H9 (cell line): ENCODE measurements at regions not wholly inside any gene's neighbourhood (a gene's known extent, or its start where the extent isn't known, plus 50 kb on each side); places are given as distances from the start of the nearest gene placed in this dataset.

Experiments
- DNase-seq: peaks from one replicate; pipeline ENCODE4 v3.0.0-alpha.2; 2017
- H2AFZ ChIP-seq: one replicate; pipeline ENCODE4 v1.6.1; 2013; ENCODE audit warnings: mild to moderate bottlenecking, low read length, control low read depth, moderate library complexity
- H2AK5ac ChIP-seq: 2 replicates; pipeline ENCODE4 v1.6.1; 2013; ENCODE audit warnings: low read length, control low read depth, mixed read lengths; ENCODE audit not compliant: insufficient read length
- H2BK120ac ChIP-seq: one replicate; pipeline ENCODE4 v1.6.1; 2013; ENCODE audit warnings: low read depth, mild to moderate bottlenecking, low read length, control low read depth, inconsistent platforms; ENCODE audit not compliant: poor library complexity, severe bottlenecking
- H2BK12ac ChIP-seq: 2 replicates; pipeline ENCODE4 v1.6.1; 2013; ENCODE audit warnings: low read length, control low read depth, mixed read lengths, low read depth; ENCODE audit not compliant: insufficient read length
- H2BK15ac ChIP-seq: 2 replicates; pipeline ENCODE4 v1.6.1; 2013; ENCODE audit warnings: low read depth, low read length, control low read depth
- H2BK20ac ChIP-seq: one replicate; pipeline ENCODE4 v1.6.1; 2013; ENCODE audit warnings: low read depth, mild to moderate bottlenecking, low read length, control low read depth, inconsistent platforms; ENCODE audit not compliant: poor library complexity, severe bottlenecking
- H2BK5ac ChIP-seq: 2 replicates; pipeline ENCODE4 v1.6.1; 2013; ENCODE audit warnings: low read length, control low read depth, mixed read lengths; ENCODE audit not compliant: insufficient read length
- H3K14ac ChIP-seq: 2 replicates; pipeline ENCODE4 v1.6.1; 2013; ENCODE audit warnings: low read length, control low read depth; ENCODE audit not compliant: insufficient read depth
- H3K18ac ChIP-seq: 2 replicates; pipeline ENCODE4 v1.6.1; 2013; ENCODE audit warnings: low read depth, mild to moderate bottlenecking, mixed read lengths, low read length, control low read depth; ENCODE audit not compliant: insufficient read length
- H3K23ac ChIP-seq: 2 replicates; pipeline ENCODE4 v1.6.1; 2013; ENCODE audit warnings: low read length, control low read depth, mixed read lengths, low read depth; ENCODE audit not compliant: insufficient read length
- H3K23me2 ChIP-seq: 2 replicates; pipeline ENCODE4 v1.6.1; 2013; ENCODE audit warnings: low read depth, mild to moderate bottlenecking, mixed read lengths, low read length, control low read depth; ENCODE audit not compliant: insufficient read length, poor library complexity, severe bottlenecking
- H3K27ac ChIP-seq: 2 replicates; pipeline ENCODE4 v1.5.1; 2013; ENCODE audit warnings: low read length, control low read depth, mixed read lengths, low read depth; ENCODE audit not compliant: insufficient read length
- H3K27me3 ChIP-seq: 2 replicates; pipeline ENCODE4 v1.6.1; 2013; ENCODE audit warnings: low read length, control low read depth, inconsistent platforms; ENCODE audit not compliant: insufficient read depth
- H3K4ac ChIP-seq: 2 replicates; pipeline ENCODE4 v1.6.1; 2013; ENCODE audit warnings: low read depth, mild to moderate bottlenecking, control low read depth, inconsistent platforms, low read length, moderate library complexity
- H3K4me1 ChIP-seq: 2 replicates; pipeline ENCODE4 v1.6.1; 2013; ENCODE audit warnings: low read length, control low read depth, inconsistent platforms; ENCODE audit not compliant: insufficient read depth
- H3K4me2 ChIP-seq: 2 replicates; pipeline ENCODE4 v1.6.1; 2013; ENCODE audit warnings: low read length, control low read depth, mixed read lengths; ENCODE audit not compliant: insufficient read length, insufficient read depth
- H3K56ac ChIP-seq: 2 replicates; pipeline ENCODE4 v1.6.1; 2013; ENCODE audit warnings: low read depth, mild to moderate bottlenecking, mixed read lengths, low read length, control low read depth; ENCODE audit not compliant: insufficient read length
- H3K79me1 ChIP-seq: 2 replicates; pipeline ENCODE4 v1.6.1; 2013; ENCODE audit warnings: low read depth, mild to moderate bottlenecking, moderate library complexity, low read length, control low read depth, inconsistent platforms; ENCODE audit not compliant: insufficient read depth, poor library complexity, severe bottlenecking
- H3K79me2 ChIP-seq: 2 replicates; pipeline ENCODE4 v1.6.1; 2013; ENCODE audit warnings: low read length, control low read depth, inconsistent platforms; ENCODE audit not compliant: insufficient read depth
- H3K9ac ChIP-seq: 2 replicates; pipeline ENCODE4 v1.6.1; 2013; ENCODE audit warnings: low read length, control low read depth, mixed read lengths; ENCODE audit not compliant: insufficient read length; ENCODE audit errors: extremely low read depth
- H3K9me3 ChIP-seq: one replicate; pipeline ENCODE4 v1.6.1; 2013; ENCODE audit warnings: low read depth, low read length, inconsistent platforms; ENCODE audit not compliant: control insufficient read depth
- H3T11ph ChIP-seq: one replicate; pipeline ENCODE4 v1.6.1; 2013; ENCODE audit warnings: mild to moderate bottlenecking, low read length, control low read depth, inconsistent platforms
- H4K20me1 ChIP-seq: one replicate; pipeline ENCODE4 v1.6.1; 2013; ENCODE audit not compliant: control insufficient read depth, insufficient read length, insufficient read depth
- H4K5ac ChIP-seq: 2 replicates; pipeline ENCODE4 v1.6.1; 2013; ENCODE audit warnings: low read depth, mild to moderate bottlenecking, mixed read lengths, low read length, control low read depth; ENCODE audit not compliant: insufficient read length
- H4K8ac ChIP-seq: replicated peaks from 2 replicates; pipeline ENCODE4 v1.6.1; 2013; ENCODE audit warnings: low read length, control low read depth, mixed read lengths, low read depth; ENCODE audit not compliant: insufficient read length
- H4K91ac ChIP-seq: 2 replicates; pipeline ENCODE4 v1.6.1; 2013; ENCODE audit warnings: low read depth, mild to moderate bottlenecking, moderate library complexity, mixed read lengths, low read length, control low read depth; ENCODE audit not compliant: insufficient read length
- H3K27ac Mint-ChIP-seq, 3 experiments: 2 replicates in 2 of 3; 3 replicates in 1 of 3; pipeline ENCODE4 v1.8.0; 2020 to 2021; ENCODE audit warnings: mixed read lengths in 3 of 3, mild to moderate bottlenecking in 1 of 3, moderate library complexity in 1 of 3
- H3K27me3 Mint-ChIP-seq: 2 replicates; pipeline ENCODE4 v1.8.0; 2021; ENCODE audit warnings: low read depth, mild to moderate bottlenecking, moderate library complexity, mixed read lengths
- H3K36me3 Mint-ChIP-seq, 3 experiments: 2 replicates in 2 of 3; 3 replicates in 1 of 3; pipeline ENCODE4 v1.8.0; 2020 to 2021; ENCODE audit warnings: low read depth in 3 of 3, mixed read lengths in 3 of 3; ENCODE audit not compliant: insufficient read depth in 1 of 3
- H3K4me1 Mint-ChIP-seq, 2 experiments: 2 replicates each; pipeline ENCODE4 v1.8.0; 2020; ENCODE audit warnings: mixed read lengths in 2 of 2
- H3K4me3 Mint-ChIP-seq, 2 experiments: 2 replicates in 1 of 2; 3 replicates in 1 of 2; pipeline ENCODE4 v1.8.0; 2020 to 2021; ENCODE audit warnings: mild to moderate bottlenecking in 2 of 2, mixed read lengths in 2 of 2, moderate library complexity in 1 of 2
- H3K9me3 Mint-ChIP-seq, 2 experiments: 2 replicates in 1 of 2; 3 replicates in 1 of 2; pipeline ENCODE4 v1.8.0; 2020; ENCODE audit warnings: mild to moderate bottlenecking in 2 of 2, mixed read lengths in 2 of 2, moderate library complexity in 1 of 2
- TF ChIP-seq, protein P1 (sequence below): fragments of 200-600 bp; sonication (generic); conservative IDR thresholded peaks from 3 replicates; pipeline ENCODE4 v1.8.0; 2021; ENCODE audit warnings: antibody characterized with exemption, mild to moderate bottlenecking

DNA sequence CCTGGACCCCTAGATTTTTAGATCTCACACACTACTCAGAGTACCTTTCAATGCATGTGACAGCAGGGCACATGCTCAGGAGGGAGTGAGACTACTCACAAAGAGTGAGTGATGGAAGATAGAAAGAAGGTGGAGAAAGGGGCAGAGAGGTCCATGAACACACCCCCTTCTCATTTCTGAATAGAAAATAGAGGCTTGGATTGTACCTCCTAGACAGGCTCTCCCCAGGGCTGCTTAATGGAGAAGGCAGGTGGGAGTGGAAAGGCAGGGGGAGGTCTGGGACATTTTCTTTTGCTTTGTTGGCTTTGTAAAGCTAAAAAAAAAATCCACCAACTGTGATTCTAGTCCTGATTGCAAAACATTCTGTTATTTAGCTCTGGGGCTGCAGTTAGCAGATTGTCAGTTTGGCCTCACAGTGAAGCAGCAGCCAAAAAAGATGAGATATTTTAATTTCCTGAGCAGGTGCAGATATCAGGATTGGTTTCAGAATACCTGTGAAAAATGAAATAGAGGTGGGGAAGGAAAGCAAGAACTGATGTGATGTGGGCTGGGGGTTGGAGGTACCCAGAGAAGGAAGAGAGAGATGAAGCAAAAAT, 119.3 kb upstream of the GYPC start:
- peaks cover 0 to 6% of the 10 kb centered on the region in 2 experiments; a peak in 2 of 5 replicates for H3K9me3 Mint-ChIP-seq
- H3K27ac ChIP-seq: no peak overlapping the region
- H3K27me3 Mint-ChIP-seq: peaks cover 7% of the 10 kb centered on the region; the same call in 1 of the 2 replicates
- H2BK12ac ChIP-seq: no peak overlapping the region
- H4K20me1 ChIP-seq: no peaks in the 10 kb centered on the region
- H3K79me1 ChIP-seq: no peaks in the 10 kb centered on the region
- no peak overlapping the region for H2BK120ac ChIP-seq
- H3K4ac ChIP-seq: no peak overlapping the region
- no peaks in the 10 kb centered on the region for H3K4me1 Mint-ChIP-seq
- H3K4me3 Mint-ChIP-seq: no peak overlapping the region
- H3K9me3 ChIP-seq: no peaks in the 10 kb centered on the region
- H3K79me2 ChIP-seq: no peaks in the 10 kb centered on the region
- no peak overlapping the region for H3K14ac ChIP-seq
- no peak overlapping the region for H3K18ac ChIP-seq
- H2BK20ac ChIP-seq: no peak overlapping the region
- H3K27ac Mint-ChIP-seq: no peak overlapping the region
- no peak overlapping the region for H2BK5ac ChIP-seq
- no peak overlapping the region for H2AFZ ChIP-seq
- H3T11ph ChIP-seq: no peak overlapping the region
- H4K91ac ChIP-seq: no peak overlapping the region
- no peak overlapping the region for H3K9ac ChIP-seq
- no peak overlapping the region for H3K56ac ChIP-seq
- DNase-seq: no peak
- H3K36me3 Mint-ChIP-seq: no peaks in the 10 kb centered on the region
- no peak overlapping the region for H3K23ac ChIP-seq
- TF ChIP-seq, protein P1, sequence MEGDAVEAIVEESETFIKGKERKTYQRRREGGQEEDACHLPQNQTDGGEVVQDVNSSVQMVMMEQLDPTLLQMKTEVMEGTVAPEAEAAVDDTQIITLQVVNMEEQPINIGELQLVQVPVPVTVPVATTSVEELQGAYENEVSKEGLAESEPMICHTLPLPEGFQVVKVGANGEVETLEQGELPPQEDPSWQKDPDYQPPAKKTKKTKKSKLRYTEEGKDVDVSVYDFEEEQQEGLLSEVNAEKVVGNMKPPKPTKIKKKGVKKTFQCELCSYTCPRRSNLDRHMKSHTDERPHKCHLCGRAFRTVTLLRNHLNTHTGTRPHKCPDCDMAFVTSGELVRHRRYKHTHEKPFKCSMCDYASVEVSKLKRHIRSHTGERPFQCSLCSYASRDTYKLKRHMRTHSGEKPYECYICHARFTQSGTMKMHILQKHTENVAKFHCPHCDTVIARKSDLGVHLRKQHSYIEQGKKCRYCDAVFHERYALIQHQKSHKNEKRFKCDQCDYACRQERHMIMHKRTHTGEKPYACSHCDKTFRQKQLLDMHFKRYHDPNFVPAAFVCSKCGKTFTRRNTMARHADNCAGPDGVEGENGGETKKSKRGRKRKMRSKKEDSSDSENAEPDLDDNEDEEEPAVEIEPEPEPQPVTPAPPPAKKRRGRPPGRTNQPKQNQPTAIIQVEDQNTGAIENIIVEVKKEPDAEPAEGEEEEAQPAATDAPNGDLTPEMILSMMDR: no peak
- H2AK5ac ChIP-seq: no peak overlapping the region
- no peak overlapping the region for H2BK15ac ChIP-seq
- H4K5ac ChIP-seq: no peak overlapping the region
- H3K4me1 ChIP-seq: no peaks in the 10 kb centered on the region
- H3K23me2 ChIP-seq: no peaks in the 10 kb centered on the region
- H3K4me2 ChIP-seq: no peak overlapping the region
- H4K8ac ChIP-seq: no peak overlapping the region
- H3K27me3 ChIP-seq: no peaks in the 10 kb centered on the region
